HG02571 (cell line): ENCODE measurements at regions not wholly inside any gene's neighbourhood (a gene's known extent, or its start where the extent isn't known, plus 50 kb on each side); places are given as distances from the start of the nearest gene placed in this dataset.
A peak's percentile ranks its signal among the peaks of the same experiment; 100 is the strongest.
"Not testable (repeated sequence)": the region's sequence is repeated elsewhere in the genome, so short reads cannot be mapped to it uniquely, and the experiment has no call there.

Source experiments
- ATAC-seq: cut with Tn5 transposase; IDR thresholded peaks from one replicate; pipeline ENCODE4 v1.9.1; 2021; ENCODE audit warnings: mild to moderate bottlenecking, moderate library complexity; ENCODE audit not compliant: unreplicated experiment

DNA sequence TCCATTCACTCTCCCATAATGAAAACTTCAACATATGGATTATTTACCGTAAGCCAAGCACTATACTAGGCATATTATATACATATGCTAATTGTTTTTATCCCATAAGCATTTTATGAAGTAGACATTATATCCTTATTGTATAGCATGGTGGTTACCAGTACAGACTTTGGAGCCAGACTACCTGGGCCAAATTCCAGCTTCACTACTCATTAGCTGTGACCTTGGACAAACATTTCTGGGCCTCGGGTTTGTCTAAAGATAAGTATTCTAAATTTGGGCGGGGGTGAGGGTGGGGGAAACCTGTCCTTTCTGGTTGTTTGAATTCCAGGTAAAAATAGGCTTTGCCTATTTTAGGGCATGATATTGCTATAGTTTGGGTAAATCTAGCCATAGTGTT, 66.5 kb upstream of the P2RY1 start:
- no peak for ATAC-seq

- ATAC-seq = peak; percentile 70
Observed at GRCh38 chr3:152769523-152769922, 65.4 kb upstream of the P2RY1 start.

DNA sequence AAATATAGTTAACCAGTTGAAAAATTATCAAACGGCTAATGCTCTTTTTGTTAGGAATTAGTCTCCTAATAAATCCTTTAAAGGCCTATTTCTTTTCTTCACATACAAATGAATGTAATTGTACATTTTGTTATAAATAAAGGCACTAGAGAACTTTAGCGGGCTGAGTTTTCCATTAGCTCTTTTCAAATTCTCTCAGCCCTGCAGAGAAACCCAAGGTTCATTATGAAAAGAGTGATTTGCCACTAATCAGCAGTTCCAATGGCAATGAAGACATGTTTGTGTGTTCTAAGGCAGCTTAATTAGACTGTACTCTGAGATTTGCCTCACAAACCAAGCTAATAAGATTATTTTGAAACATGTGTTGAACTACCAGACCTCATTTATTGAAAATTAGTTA, 64.6 kb upstream of the P2RY1 start:
- ATAC-seq = no peak

DNA sequence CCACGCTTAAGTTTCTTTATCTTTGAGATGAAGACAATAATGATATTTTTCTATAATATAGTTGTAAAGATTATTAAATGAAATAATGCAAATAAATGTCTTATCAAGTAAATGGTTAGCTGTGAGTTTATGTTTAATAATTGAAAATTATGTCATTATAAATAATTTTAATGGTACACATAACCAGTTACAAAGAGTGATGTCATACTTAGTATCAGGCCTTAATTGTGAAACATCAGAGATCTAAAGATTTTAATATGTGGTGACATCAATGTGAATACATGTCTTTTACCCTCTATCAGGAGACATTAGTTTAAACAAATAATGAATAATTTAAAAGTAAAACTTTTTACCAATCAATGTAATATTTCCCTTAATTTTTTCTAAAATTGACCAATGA, 63.8 kb upstream of the P2RY1 start:
- no peak for ATAC-seq

DNA sequence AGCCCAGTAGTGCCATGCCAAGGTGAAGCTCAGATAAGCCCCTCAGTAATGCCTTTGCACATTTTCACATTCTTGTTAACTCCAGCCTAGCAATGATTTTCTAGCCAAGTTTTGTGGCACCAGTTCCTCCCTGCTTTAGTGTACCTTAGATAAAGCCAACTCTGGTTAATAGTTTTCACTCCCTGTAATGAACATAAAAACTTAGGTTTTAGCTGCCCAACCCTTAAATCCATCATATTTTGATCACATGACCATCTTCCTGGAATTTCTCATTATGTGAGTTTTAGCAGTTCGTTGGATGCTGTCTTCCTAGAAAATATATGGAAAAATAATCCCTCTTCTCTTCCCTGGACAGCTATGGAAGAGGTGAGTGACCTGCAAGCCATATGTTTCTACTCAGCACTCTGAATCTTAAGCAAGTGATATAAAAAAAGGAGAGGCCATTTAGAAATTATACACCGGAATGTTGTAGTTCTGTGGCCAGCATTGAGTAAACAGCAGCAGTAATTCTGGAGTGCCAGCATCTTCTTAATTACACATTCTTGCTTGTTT, 62.2 kb upstream of the P2RY1 start:
- ATAC-seq = no peak

DNA sequence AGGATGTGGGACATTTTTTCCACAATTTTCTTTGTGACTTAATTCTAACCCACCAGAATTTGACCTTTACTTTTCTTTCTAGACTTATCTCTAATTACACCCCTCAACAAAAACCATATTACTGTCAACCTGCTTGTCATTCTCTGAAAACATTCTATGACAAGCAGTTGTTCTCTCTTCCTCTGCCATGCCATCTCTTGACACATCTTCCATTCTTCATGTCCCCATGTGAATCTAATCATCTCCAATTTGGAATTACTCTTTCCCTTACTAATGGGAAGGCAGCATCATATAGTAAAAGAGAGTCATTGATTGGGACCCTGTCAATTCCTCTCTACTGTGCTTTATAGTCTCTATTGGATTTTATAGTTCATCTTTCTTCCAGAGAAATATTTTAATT, 61.3 kb upstream of the P2RY1 start:
- no peak for ATAC-seq

DNA sequence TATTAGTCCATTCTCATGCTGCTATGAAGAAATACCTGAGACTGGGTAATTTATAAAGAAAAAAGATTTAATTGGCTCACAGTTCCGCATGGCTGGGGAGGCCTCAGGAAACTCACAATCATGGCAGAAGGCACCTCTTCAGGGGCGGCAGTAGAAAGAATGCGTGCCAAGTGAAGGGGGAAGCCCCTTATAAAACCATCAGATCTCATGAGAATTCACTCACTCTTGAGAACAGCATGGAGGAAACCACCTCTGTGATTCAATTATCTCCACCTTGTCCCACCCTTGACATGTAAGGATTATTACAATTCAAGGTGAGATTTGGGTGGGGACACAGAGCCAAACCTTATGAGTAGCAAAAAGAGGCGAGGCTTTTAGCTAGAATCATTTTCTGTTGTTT, 60.7 kb upstream of the P2RY1 start:
- not testable (repeated sequence) for ATAC-seq

GRCh38 chr3:152778022-152778421, 56.9 kb upstream of the P2RY1 start:
- ATAC-seq = no peak

DNA sequence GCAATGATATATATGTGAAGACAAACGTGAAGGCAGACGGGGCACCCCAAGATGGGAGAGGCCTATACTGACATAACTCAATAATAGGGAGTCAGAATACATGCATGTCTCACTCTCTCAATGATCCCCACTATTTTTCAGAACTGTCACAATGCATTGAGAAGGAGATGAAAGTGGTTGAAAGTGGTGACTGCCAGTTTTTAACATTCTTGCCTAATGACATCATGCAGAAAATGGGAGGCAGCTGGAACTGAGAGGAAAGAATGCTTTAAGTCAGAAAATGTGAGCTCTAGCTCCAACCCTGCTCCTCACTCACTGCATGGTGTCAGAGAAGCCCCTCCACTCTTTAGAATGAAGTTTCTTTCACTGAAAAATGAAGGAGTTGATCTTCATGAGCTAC, 55.3 kb upstream of the P2RY1 start:
- ATAC-seq = no peak

DNA sequence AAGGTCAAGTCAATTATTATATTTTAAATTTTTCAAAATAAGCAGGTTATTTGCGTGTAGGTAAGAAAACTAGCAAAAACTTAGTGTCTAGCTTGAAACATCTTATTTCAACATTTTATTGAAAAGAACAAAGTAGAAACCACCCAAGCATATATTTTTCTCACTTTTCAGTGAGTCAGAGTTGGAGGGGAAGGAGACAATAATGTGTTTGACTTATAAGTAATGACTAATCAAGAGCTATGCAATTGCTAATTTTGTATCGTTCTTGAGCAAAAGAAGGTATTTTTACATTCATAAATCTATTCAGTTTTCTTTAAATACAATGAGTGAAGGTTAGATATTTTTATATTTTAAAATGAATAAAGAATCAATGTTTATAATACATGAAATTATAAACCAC, 54.4 kb upstream of the P2RY1 start:
- no peak for ATAC-seq

DNA sequence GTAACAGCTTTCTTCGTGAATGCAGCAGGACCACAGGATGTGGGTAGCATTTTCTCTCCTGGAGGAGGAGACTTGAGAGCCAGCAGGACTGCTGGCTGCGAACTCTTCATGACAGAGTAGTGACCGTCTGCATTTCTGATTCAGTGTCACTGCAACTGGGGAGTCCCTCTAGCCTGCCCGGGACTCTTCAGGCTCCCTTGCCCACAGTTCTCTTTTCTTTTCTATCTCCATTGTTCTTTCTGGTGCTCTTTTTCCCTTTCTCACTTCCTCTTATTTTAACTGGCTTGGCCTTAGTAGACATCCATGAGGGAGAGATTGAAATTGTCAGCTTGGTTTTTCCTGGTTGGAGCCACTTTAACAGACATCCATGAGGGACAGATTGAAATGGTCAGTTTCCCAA, 49.9 kb upstream of the P2RY1 start:
- no peak for ATAC-seq
